GM23248 (cell line): ENCODE measurements at regions not wholly inside any gene's neighbourhood (a gene's known extent, or its start where the extent isn't known, plus 50 kb on each side); places are given as distances from the start of the nearest gene placed in this dataset.

ENCODE experiments used
- EZH2 ChIP-seq: fragments of 200-600 bp; sonication (generic); IDR thresholded peaks from 2 replicates; pipeline ENCODE4 v1.6.1; 2018; ENCODE audit warnings: antibody characterized with exemption, mild to moderate bottlenecking; ENCODE audit not compliant: insufficient read depth, poor library complexity, severe bottlenecking
- EZH2phosphoT487 ChIP-seq: fragments of 200-600 bp; sonication (generic); IDR thresholded peaks from 2 replicates; pipeline ENCODE4 v1.6.1; 2018; ENCODE audit warnings: antibody characterized with exemption, moderate library complexity, mild to moderate bottlenecking, low read depth; ENCODE audit not compliant: insufficient read depth

DNA sequence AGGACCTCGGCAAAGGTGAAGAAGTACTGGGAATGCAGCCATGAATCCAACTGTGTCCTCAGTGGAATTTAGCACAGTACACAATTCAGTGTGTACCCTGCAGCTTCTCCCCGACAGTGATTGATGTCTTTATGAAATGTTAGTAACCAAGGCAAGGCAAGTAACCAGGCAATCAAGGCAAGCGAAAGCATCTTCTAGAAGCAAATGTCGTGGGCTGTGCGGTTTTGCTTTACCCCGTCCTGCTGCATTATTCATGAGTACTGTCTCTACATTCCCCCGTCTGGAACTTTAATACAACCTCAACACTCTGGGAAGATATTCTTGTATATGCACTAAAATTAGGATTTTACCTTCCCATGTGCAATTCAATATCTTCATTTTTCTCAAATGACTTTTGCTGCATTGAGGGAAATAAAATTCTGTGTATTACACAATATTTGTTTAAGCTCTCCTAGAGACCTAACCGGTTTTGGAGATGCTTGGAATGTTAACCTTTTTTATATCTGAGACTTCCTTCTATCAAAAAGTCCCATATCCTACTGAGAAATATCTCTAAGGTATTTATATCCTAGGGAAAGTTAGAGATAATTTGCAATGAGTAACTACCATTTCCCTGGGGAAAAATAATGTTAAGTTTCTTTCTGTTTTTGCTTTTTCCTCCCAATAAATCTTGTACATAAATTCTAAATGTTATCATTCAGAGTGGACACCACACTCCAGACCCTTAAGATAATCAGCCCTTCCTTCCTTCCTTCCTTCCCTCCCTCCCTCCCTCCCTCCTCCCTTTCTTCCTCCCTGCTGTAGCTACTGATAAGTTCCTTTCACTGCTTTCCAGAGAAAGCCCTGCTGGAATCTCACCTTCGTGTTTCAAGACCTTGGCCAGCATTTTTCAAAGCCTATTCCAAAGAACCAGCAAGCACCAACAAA, 51.9 kb upstream of the ADORA2B start:
- TF ChIP-seq EZH2, result no peak
- no peak for TF ChIP-seq EZH2phosphoT487
